Transverse colon (tissue), 4 donors: ENCODE measurements at regions not wholly inside any gene's neighbourhood (a gene's known extent, or its start where the extent isn't known, plus 50 kb on each side); places are given as distances from the start of the nearest gene placed in this dataset.
"Not testable (repeated sequence)": the region's sequence is repeated elsewhere in the genome, so short reads cannot be mapped to it uniquely, and the experiment has no call there.

Experiments used
- CTCF ChIP-seq, 5 experiments: fragments of 200-600 bp in 3 of 5; fragments of 450-650 bp in 2 of 5; sonication (generic) in 3 of 5; IDR thresholded peaks; 1 replicate in 2 of 5; 2 replicates in 3 of 5; pipeline ENCODE4 v1.5.1; 2016 to 2017; ENCODE audit warnings: antibody characterized with exemption in 5 of 5, inconsistent platforms in 3 of 5, mild to moderate bottlenecking in 2 of 5, moderate library complexity in 1 of 5
- EP300 ChIP-seq: sonication (generic); formaldehyde crosslinking; IDR thresholded peaks from one replicate; pipeline ENCODE4 v1.6.1; 2017; ENCODE audit warnings: antibody characterized with exemption, low read depth
- POLR2A ChIP-seq: fragments of 450-650 bp; IDR thresholded peaks from one replicate; pipeline ENCODE4 v1.6.1; 2016; ENCODE audit warnings: antibody characterized with exemption, mild to moderate bottlenecking, moderate library complexity
- POLR2AphosphoS5 ChIP-seq, 3 donors: sonication (generic); formaldehyde crosslinking; IDR thresholded peaks; one replicate each; pipeline ENCODE4 v1.6.1; 2016; ENCODE audit warnings: antibody characterized with exemption in 3 of 3

GRCh38 chr1:197829011-197829410 is 53.7 kb upstream of the DENND1B start:
- not testable (repeated sequence) for TF ChIP-seq EP300; CTCF (IDR thresholded peaks at IDR 0.05); POLR2A; POLR2AphosphoS5 (IDR thresholded peaks at IDR 0.05)
